GM19372 (cell line): ENCODE measurements at regions not wholly inside any gene's neighbourhood (a gene's known extent, or its start where the extent isn't known, plus 50 kb on each side); places are given as distances from the start of the nearest gene placed in this dataset.

Experiments
- ATAC-seq: cut with Tn5 transposase; IDR thresholded peaks from one replicate; pipeline ENCODE4 v1.9.1; 2021; ENCODE audit warnings: mild to moderate bottlenecking, low read depth, moderate library complexity; ENCODE audit not compliant: unreplicated experiment

DNA sequence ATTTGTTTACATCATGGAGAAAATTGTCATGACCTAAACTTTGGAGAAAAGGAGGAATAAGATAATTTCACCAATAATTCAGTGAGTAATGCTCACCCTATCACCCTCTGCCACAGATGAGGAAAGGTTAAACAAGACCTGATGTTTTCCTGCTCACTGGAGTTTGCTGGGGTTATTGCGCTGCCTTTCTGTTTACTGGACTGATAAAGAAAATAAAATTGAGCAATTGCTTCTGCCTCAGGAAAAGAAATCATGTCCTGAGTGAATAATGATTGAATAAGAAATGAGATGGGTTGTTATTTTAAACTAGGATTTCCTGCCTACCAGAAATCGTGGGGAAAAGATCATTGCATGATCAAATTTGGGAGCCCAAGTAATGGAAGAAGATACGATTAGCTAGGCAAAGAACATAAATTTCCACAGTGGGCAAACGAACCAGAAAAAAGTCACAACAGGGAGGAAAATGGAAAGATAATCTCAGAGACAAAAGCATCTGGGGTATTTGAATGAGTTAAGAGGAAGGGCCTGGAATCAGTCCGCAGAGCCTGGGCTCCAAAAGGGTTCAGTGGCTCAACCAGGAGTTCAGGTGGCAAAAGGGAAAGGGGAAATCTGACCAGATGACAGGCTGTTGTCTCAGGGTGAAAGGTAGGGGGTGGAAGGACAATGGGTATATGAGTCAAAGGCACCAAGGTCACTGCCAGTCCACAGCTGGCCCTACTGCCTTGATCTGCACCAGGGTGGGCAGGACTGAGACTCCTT is 146.8 kb downstream of the FAM43A start:
- no peak for ATAC-seq

DNA sequence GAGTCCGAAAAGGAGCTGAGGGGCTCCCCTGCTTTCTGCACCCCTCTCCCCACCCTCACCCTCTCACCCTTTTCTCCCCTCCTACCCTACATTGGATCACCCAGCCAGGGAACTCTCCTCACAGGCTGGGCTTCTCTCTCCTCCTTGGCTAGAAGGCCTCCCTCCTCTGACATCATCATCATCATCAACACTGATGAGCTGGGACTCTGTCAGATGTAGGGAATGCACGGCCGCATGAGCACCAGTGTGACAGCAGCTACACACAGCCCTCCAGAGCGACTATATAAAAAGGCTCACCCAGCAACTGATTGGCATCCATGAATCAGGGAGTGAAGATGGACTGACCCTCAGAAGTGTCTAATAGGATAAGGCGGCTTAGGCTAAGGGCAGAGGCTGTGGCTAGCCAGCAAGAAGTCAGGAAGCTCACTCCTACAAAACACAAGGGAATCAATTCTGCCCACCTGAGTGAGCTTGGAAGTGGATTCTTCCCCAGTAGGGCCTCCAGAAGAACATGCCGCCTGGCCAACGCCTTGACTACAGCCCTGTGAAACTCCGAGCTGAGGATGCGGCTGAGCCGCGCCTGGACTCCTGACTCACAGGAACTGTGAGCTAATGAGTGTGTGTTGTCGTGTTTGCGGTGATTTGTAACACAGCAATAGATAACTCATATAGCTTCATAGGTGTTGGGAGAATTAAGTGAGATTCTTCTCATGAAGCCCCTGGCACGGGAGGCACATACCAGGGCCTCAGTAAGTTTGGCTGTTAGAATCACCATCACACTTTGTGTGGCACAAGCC is 147.6 kb downstream of the FAM43A start:
- ATAC-seq, result no peak

DNA sequence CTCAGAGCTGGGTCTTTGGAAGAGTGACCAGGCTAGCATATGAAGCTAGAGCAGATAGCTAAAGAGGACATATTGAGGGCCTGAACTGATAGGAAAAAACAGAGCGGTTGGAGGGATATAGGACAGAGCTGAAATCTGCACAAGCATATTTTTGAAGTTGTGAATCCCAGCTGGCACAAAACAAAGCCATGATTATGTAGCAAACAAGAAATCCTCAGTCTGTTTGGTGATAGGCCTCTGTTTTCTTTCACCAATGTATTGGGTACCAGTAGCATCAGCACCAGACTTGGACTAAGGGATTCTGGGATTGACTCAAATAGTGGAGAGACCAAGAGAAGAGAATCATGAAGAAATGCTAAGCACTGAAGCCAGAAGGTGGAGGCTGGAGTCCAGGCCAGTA is 151.0 kb downstream of the FAM43A start:
- no peak for ATAC-seq

DNA sequence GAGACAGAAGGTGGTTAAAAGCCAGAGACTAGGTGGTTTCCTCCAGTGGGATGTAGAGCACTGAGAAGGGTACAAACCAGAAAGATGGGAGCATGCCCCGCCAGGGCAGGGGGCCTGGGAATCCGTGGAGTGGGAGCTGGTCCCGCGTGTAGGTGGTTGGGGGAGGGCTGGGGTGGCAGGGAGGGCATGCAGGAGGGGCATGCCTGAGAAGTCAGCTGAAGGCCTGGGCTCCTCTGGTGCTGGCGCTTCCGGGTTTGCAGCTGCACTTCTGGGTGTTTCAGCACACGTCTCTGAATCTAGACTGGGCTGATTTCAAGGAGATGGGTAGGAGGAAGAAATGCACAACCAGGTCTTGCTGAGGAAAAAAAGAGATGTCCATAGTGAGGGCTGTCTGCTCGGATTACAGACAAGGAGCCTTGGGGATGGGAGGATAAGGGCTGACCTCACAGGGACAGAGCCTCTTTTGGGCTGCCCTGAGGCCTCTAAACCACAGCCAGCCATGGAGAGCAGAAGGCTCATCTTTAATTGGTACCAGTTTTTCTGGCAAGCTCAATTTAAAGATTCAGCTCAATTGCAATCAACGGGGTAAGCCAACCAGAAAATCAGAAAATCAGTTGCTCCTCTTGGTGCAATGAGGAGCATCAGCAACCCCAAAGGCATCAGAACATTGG is 151.9 kb downstream of the FAM43A start:
- ATAC-seq, result no peak

DNA sequence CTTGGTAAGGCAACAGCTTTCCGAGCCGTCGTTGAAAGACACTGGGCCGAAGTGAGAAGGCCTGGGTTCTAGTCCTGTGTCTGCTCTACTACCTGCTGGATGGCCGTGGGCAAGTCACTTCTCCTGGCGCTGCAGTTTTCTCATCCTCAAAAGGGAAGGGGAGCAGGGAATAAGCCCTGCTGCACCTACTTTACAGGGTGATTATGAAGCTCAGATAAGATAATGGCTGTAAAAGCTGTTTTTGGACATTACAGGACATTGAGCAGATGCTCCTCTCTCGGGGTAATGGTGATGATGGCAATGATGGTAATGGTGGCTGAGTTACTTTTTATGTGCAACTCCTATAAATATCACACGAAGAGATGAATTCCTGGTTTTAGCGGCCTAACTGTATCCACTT is 152.6 kb downstream of the FAM43A start:
- ATAC-seq, result no peak

DNA sequence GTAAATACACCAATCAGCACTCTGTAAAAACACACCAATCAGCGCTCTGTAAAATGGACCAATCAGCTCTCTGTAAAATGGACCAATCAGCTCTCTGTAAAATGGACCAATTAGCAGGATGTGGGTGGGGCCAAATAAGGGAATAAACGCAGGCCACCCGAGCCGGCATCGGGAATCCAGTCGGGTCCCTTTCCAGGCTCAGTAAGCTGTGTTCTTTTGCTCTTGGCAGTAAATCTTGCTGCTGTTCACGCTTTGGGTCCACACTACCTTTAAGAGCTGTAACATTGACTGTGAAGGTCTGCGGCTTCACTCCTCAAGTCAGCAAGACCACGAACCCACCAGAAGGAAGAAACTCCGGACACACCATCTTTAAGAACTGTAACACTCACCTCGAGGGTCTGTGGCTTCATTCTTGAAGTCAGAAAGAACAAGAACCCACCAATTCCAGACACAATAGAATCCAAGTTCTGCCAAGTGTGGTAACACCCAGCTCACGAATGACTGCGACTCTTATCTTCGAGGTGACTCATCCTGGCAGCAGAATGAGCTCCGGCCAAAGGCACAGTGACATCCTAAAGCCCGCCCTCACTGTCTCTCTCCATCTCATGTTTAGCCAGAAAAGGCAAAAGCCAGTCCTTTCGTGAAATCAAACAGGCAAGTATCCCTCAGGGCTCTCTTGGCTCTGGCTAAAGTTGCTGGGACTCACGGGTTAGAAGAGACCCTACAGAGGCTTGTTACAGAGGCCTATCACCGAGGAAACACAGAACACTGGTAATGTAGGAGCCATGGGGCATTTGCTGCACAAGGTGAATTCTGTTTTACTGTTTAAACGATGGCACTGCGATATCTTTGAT is 155.2 kb downstream of the FAM43A start:
- ATAC-seq, result no peak

DNA sequence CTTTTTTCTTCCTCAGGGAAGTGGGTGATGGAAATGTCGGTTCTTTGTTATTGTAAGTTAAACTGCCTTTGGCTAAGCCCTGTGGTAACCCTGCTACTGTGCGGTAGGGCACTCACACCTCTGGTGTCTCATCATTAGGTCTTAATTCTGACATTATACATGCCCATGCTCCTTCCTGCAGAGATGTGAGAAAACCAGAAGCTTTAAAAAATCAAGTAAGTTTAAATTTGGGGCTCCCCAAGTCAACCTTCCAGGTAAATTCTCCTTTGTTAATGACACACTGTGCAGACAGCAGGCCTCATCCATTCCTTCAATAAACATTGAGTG is 155.8 kb downstream of the FAM43A start:
- ATAC-seq, result no peak

DNA sequence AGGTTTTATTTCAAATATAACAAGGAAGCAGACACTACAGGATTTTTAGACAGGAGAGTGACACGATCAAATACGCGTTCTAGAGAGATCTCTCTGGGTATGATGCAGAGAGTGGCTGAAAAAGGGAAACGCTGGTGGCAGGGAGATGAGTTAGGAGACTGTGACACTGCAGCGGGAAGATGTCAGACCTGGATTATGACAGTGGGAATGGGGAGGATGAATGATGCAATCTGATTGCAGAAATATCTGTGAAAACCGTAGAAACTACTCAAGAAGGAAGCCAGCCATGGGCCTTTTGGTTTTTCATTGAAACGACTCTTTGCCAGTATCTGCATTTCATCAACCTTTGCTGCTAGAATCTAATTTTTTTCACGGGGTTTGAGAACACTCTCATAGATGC is 157.9 kb downstream of the FAM43A start:
- ATAC-seq, result no peak

DNA sequence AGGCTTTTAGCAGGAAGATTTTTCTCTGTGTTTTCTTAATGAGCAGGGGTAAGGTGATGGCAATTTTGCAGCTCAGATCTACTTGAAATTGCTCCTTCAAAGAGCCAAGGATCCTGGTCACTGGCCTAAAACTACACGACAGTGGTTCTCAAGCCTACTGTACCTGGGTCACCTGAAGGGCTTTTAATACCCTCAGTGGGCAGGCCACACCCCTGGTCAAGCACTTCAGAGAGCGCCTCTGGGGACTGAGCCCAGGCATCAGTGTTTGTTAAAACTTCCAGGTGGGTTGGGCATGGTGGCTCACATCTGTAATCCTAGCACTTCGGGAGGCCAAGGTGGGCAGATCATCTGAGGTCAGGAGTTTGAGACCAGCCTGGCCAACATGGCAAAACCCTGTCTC is 158.4 kb downstream of the FAM43A start:
- ATAC-seq, result no peak

DNA sequence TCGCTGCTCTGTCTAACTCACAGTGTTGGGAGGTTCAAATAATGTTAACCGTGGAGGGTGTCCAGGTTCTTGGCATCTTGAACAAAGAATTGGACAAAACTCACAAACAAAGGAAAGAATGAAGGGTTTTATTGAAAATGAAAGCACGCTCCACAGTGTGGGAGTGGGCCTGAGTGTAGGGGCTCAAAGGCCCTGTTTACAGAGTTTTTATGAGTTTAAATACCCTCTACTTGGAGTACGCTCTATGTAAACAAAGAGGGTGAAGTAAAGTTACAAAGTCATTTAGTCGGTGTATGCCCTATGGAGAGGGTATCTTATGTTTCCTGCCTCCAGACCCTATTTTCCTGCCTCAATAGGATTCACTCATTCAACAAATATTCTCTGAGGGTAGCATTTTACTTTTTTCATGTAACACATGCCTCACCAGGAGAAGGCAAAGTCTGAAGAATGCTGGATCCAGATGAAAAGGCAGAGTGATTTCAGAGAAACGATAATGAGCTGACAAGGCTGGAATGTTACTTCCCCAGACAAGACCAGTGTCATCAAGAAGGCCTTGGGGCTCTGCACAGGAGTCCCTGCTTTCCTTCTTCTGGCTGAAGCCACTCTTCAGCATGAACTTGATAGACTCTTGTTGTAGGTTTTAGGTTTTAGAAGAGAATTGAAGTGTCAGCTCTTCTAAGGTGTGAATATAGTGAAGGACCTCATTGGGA is 163.6 kb downstream of the FAM43A start:
- no peak for ATAC-seq

DNA sequence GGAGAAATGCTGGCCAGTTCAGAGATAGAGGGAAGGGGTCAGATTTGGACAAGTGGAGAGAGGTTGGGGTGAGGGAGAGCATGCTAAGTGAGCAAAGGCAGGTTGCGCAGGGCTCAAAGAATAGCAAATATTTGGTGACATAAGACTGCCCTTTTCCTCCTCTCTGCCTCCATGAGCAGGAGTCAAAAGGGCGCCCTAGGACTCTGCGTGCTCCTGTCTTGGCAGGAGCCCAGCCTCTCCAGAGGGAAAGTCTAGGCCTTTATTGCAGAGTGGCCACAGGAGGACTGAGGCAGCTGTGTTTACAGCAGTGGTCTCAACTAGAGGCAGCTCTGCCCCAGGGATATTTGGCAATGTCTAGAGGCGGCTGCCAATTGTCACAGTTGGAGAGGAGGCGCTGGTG is 165.6 kb downstream of the FAM43A start:
- no peak for ATAC-seq

DNA sequence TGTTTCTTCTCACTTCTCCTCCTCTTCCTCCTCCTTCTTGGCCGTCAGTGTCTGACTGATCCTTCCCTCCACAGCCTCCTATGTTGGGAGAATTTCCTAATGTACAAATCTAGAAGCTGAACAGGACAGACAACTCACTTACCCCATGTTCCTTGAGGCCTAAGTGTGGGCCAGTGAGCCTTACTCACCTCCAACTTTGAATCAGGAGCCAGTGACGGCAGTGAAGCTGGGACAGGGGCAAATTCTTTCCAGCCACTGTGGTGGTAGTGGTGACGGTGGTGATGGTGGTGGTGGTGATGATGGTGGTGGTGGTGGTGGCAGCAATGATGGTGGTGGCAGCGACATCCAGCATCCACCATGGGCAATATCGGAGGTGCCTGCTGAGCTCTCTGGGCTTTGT is 166.3 kb downstream of the FAM43A start:
- ATAC-seq, result no peak

DNA sequence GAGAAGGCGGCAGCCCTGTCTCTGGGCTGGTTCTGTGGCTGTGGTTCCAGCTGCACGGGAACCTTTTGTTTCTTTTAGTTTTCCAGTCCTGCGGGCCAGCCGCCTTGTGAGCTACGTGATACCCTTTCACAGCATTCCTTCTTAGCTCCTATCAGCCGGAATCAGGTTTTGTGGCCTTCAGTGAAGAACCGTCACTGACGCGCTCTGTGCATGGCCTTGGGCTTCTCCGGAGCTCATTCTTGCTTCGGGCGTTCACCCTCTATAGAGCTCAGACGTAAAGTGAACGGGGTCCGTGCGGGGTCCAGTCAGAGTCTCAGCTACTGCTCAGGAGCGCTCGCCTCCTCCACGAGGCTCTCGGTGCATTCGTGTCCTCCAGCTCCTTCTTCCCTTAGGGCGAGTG is 166.7 kb downstream of the FAM43A start:
- ATAC-seq, result no peak

DNA sequence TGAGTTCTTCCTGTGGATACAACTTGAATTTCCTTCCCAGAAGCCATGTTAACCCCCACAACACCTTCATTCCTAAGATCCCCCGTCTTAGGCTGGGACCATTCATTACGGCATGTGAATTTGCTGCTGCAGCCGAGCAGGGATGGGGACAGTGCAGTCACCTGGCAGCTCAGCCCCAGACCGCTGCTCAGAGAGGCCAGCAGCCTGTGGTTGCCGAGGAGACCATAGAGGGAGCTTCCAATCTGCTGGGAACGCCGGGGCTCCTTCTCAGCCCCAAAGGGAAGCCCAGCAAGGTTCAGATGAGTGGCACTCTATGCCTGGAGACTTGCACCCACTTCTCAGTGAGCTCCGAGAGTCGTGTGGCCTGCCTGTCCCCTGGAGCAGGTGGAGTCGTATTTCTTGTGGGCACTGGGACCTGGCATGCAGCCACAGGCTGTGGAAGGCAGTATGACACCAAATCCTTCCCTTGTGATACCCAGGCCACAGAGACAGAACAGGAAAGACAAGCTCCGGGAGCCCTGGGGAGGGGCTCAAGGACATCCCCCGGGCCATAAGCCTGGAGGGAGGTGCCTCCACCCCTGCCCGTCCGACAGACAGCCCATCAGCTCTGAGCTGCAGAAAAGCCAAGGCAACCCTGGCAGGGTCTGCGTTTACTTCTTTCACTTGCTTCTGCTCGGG is 167.3 kb downstream of the FAM43A start:
- ATAC-seq, result no peak

DNA sequence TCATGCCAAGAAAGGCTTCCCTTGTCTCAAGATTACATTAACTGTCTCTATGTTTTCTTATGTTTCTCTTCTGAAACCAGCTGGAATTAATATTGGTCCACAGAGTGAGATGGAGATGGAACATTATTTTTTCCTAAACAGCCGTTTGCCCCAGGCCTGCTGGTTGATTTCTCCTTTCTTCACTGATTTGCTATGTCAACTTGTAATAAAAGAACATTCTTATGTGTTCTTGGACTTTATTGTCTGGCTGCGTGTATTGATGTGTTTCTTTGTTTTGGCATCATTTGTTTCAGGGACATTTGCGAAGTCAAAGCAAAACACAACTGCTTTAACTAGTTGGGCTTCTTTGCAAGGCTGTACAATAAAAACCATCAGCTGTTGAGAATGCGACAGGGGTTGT is 168.5 kb downstream of the FAM43A start:
- no peak for ATAC-seq

DNA sequence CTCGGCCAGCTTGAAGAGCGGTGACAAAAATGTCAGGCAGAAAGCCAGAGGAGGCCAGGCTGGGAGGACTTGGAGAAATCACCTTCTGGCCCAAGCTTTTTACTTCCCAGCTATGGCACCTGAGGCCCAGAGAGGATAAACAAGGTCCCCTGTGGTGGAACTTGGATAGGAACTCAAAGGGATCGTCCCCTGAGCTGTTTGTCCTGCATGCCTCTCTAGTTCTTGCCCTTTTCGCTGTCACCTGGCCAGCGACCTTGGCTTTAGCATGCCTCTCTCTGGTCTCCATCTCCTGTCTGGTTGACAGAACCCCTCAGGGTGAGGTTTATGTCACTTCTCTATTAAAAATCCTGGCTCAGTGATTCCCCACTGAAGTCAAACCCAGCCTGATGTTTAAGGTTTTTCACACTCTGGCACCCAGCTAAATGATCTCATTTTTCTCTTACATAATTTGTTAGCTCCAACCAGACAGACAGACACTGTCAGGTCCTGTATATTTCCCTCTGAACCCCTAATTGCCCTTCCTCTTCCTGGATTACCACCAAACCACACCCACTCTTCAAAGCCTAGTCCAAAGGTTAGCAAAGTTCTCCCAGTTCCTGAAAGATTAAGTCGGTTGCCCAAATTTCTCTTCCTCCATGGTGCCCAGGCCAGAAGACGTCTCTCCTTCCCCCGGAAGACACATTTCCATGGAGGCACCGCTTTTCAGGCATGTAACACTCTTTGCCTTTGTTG is 169.1 kb downstream of the FAM43A start:
- ATAC-seq, result no peak

DNA sequence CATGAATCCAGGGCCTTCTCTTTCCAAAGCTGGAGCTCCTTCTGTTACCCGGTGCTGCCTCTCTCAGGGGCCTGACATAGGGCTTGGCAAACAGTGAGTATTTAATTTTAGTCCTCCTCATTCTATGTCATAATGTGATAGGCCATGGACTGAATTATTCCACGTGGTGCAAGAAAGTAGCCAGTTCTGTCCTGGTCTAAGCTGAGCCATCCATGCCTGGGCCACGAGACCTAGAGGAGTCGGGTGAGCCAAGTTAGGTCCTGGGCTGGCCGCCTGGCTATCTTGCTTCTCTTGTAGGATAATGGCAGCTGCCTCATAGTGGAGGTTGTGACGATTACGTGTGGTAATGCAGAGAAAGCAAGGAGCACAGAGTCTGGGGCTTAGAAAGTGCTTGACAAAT is 170.6 kb downstream of the FAM43A start:
- no peak for ATAC-seq

DNA sequence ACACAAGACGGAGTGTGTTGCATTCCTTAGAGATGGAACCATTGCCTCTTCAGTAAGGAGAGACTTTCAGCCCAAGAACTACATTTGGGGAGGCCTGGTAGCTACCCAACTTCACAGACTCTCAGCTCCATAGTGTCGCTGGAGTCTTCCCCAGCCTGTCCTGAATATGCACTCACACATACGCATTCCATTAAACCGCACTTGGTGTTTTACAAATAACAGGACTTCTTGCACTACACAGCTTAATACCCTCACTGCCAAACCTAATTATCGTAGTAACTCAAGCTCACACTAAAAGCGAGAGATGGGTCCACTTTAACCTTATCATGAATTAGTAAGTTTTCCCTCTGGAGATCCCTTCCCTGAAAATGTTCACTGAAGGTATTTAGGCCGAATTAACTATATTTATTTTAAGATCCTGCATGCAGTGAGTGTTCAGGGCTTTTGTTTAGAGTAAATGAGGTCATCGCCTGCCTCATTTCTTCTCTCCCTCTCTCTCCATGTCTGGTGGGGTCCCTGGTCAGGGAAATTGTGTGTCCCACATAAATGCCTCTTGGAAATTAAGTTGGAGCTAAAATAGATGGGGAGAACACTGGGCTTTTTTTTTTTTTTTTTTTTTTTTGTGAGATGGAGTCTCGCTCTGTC is 171.9 kb downstream of the FAM43A start:
- no peak for ATAC-seq
